A673 (cell line): ENCODE measurements at regions not wholly inside any gene's neighbourhood (a gene's known extent, or its start where the extent isn't known, plus 50 kb on each side); places are given as distances from the start of the nearest gene placed in this dataset.

Experiments used
- CTCF ChIP-seq: fragments of 300-800, 200-600 bp; sonication (generic); conservative IDR thresholded peaks from 2 replicates; pipeline ENCODE4 v1.5.1; 2017; ENCODE audit warnings: low read depth, mild to moderate bottlenecking, antibody characterized with exemption, low read length, moderate library complexity, mixed read lengths
- EZH2 ChIP-seq: fragments of 200-600 bp; sonication (generic); IDR thresholded peaks from 2 replicates; pipeline ENCODE4 v1.6.1; 2017; ENCODE audit warnings: borderline replicate concordance, low read depth, mild to moderate bottlenecking, mixed read lengths, antibody characterized with exemption, low read length; ENCODE audit not compliant: poor library complexity, severe bottlenecking

GRCh38 chr2:239895669-239896068 is 129.5 kb downstream of the NDUFA10 start:
- TF ChIP-seq CTCF (no peak), EZH2 (no peak)
